Kidney (tissue), 13 donors: ENCODE measurements at regions not wholly inside any gene's neighbourhood (a gene's known extent, or its start where the extent isn't known, plus 50 kb on each side); places are given as distances from the start of the nearest gene placed in this dataset.

Experiments used
- DNase-seq, 5 donors: peaks; one replicate each; pipeline ENCODE4 v3.0.0-alpha.2; 2013 to 2020
- FAIRE-seq: peaks from 2 replicates; lab custom pipeline; 2012; peaks lifted over from hg19 to GRCh38; lab: Jason Lieb, UNC
- H3K27ac ChIP-seq, 2 donors: one replicate each; pipeline ENCODE4 v1.7.0; 2013; ENCODE audit warnings: low read depth in 2 of 2, low read length in 2 of 2, inconsistent platforms in 1 of 2
- H3K27me3 ChIP-seq: one replicate; pipeline ENCODE4 v1.7.1; 2013; ENCODE audit warnings: low read length, inconsistent platforms; ENCODE audit not compliant: control insufficient read depth, insufficient read depth
- H3K36me3 ChIP-seq, 3 donors: one replicate each; pipeline versions ENCODE4 v1.7.0 to v1.7.1; 2013; ENCODE audit warnings: low read length in 3 of 3, control low read depth in 1 of 3, inconsistent platforms in 1 of 3; ENCODE audit not compliant: insufficient read depth in 3 of 3, control insufficient read depth in 2 of 3
- H3K4me1 ChIP-seq, 3 donors: one replicate each; pipeline versions ENCODE4 v1.7.0 to v1.7.1; 2013; ENCODE audit warnings: low read length in 3 of 3, inconsistent platforms in 1 of 3, low read depth in 1 of 3; ENCODE audit not compliant: control insufficient read depth in 2 of 3, insufficient read depth in 2 of 3
- H3K4me3 ChIP-seq, 3 donors: one replicate each; pipeline versions ENCODE4 v1.7.0 to v1.8.1; 2013; ENCODE audit warnings: low read length in 3 of 3, control low read depth in 1 of 3, inconsistent platforms in 1 of 3
- H3K9ac ChIP-seq, 3 donors: one replicate each; pipeline versions ENCODE4 v1.7.0 to v1.7.1; 2013; ENCODE audit warnings: low read length in 3 of 3, control low read depth in 1 of 3, inconsistent platforms in 1 of 3
- H3K9me3 ChIP-seq, 3 donors: one replicate each; pipeline versions ENCODE4 v1.7.0 to v1.7.1; 2013; ENCODE audit warnings: low read length in 3 of 3, control low read depth in 1 of 3, inconsistent platforms in 1 of 3; ENCODE audit not compliant: control insufficient read depth in 2 of 3, insufficient read depth in 1 of 3
- intact Hi-C: fragments of 100-400 bp; cut with DNase I; formaldehyde crosslinking; loops from one replicate; pipeline ENCODE4 v1.11.1; 2022
- TF ChIP-seq, protein P1 (sequence below): IDR thresholded peaks from 3 replicates; pipeline ENCODE4 v1.5.1; 2012; ENCODE audit warnings: mild to moderate bottlenecking, moderate library complexity, borderline replicate concordance; ENCODE audit not compliant: insufficient read depth; ENCODE audit errors: extremely low read depth
- donor health status: control.
- donor health status: control.
- donor health status: control.
- donor health status: control.
- donor health status: control.
- donor health status: DM: yes; HTN: yes; CAD: no.
- donor health status: Normal renal cell carcinoma (clear cell type).

DNA sequence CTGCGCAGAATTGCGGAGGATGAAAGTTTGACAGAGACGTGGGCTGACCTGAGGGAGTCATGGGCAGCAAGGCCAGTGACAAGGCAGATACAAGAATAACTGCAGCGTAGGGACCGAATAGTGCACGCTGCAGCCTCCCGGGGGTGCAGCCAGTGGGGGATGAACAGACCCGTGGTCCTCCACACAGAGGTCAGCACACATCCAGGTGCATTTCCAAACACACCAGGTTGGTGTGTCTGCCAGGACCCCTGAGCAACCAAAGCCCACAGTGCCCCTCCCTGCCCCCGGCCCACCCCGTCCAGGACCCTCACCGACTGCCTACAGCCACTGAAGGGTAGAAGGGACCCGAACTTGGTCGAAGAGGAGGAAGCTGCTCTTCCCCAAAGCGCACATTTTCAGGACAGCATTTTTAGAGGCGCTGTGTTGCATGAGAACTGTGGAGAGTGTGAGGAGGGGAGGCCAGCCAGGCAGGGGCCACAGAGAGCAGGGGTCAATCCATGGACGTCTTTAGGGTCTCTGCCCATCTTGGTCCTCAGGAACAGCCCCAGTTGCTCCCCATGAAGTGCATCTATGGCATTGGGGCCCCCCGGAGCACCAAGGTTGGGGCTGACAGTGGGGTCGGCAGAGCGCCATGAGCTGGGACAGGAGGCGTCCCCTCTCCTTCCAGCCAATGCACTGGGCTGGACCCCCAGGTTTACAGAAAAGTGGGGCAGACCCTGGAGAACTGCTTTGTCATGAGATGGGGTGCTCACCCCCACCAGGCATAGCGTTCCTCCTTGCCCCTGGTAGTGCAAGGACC, 157.8 kb upstream of the AFDN start:
- Histone ChIP-seq H3K27ac (no peak overlapping the region), H3K36me3 (no peaks in the 10 kb centered on the region), H3K4me3 (no peak overlapping the region), H3K4me1 (peaks cover 6 to 15% (median 8%) of the 10 kb centered on the region in 3 donors), H3K27me3 (no peaks in the 10 kb centered on the region), H3K9ac (no peak overlapping the region), H3K9me3 (no peaks in the 10 kb centered on the region)
- TF ChIP-seq, protein P1, sequence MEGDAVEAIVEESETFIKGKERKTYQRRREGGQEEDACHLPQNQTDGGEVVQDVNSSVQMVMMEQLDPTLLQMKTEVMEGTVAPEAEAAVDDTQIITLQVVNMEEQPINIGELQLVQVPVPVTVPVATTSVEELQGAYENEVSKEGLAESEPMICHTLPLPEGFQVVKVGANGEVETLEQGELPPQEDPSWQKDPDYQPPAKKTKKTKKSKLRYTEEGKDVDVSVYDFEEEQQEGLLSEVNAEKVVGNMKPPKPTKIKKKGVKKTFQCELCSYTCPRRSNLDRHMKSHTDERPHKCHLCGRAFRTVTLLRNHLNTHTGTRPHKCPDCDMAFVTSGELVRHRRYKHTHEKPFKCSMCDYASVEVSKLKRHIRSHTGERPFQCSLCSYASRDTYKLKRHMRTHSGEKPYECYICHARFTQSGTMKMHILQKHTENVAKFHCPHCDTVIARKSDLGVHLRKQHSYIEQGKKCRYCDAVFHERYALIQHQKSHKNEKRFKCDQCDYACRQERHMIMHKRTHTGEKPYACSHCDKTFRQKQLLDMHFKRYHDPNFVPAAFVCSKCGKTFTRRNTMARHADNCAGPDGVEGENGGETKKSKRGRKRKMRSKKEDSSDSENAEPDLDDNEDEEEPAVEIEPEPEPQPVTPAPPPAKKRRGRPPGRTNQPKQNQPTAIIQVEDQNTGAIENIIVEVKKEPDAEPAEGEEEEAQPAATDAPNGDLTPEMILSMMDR: no peak
- no peak for DNase-seq
- no peak for FAIRE-seq
- intact Hi-C loops: no loop called here

DNA sequence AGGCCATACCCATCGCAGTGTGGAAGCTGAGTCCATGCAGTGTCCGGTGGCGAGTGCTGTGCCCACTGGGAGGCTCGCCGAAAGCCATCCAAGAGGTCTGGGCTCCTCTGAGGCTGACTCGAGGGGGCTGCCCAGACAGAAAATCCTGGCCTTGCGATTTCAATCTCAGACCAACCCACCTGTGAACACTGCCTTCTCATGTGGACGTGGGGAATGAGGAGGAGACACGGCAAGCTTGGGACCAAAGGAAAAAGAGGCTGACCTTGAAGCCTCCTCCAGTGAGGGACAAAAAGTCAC, 157.2 kb upstream of the AFDN start:
- intact Hi-C loops: no loop called here
- FAIRE-seq: no peak
- H3K4me3 ChIP-seq: no peak overlapping the region
- no peaks in the 10 kb centered on the region for H3K36me3 ChIP-seq
- no peaks in the 10 kb centered on the region for H3K9me3 ChIP-seq
- no peak overlapping the region for H3K27ac ChIP-seq
- TF ChIP-seq, protein P1: no peak
- H3K4me1 ChIP-seq: peaks cover 6 to 15% (median 8%) of the 10 kb centered on the region in 3 donors
- no peaks in the 10 kb centered on the region for H3K27me3 ChIP-seq
- no peak overlapping the region for H3K9ac ChIP-seq
- DNase-seq: no peak

DNA sequence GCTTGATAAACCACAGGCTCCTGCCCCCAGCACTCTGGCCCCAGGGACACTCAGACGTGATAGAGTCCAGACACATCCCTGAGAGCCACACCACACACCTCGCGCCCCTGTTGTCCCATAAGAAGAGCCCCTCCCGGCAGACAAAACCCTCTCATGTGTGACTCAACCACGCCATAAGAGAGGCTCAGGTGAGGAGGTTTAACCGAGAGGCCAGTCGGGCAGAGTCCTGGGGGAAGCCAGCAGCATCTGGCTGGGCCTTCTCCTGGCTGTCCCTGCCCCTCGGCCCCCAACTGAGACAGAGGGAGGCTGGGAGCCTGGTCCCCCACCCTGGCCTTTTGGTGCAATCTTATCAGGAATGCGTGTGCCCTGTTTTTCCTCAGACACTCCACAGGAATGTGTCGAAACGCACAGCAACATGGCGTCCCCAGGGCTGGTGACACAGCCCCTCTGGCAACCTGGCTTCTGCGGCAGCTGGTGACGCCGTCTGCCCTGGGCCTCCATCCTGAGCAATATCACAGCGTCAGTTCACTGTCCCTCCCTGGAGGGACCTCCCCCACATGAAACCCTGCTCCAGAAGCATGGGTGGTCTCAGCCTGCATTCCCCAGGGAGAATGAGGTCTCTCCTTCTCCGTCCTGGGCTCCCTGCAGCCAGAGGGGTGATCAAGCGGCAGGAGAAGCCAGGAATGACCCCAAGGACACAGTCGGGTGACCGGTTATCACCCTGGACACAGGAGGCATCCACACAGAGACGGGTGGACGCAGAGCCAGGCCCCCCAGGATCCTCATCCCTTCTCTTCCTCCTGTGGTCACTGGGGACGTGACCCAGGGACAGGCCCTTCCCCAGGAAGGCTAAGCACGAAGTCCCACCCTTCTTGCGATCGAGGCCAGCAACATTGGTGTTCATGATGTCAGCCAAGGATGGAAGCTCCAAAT, 156.6 kb upstream of the AFDN start:
- Histone ChIP-seq H3K9me3 (no peaks in the 10 kb centered on the region), H3K36me3 (no peaks in the 10 kb centered on the region), H3K4me1 (peaks cover 3 to 15% (median 4%) of the 10 kb centered on the region in 3 donors), H3K27ac (no peak overlapping the region), H3K9ac (no peak overlapping the region), H3K27me3 (no peaks in the 10 kb centered on the region), H3K4me3 (no peak overlapping the region)
- intact Hi-C loops: no loop called here
- DNase-seq (no peak), FAIRE-seq (no peak)
- TF ChIP-seq, protein P1: no peak
